Activated CD8-positive, alpha-beta T cell treated with anti-CD3 and anti-CD28 coated beads for 36 hours (primary cell): ENCODE measurements at regions not wholly inside any gene's neighbourhood (a gene's known extent, or its start where the extent isn't known, plus 50 kb on each side); places are given as distances from the start of the nearest gene placed in this dataset.

ENCODE experiments used
- ATAC-seq: fragments of 200-7000 bp; cut with Tn5 transposase; one replicate; pipeline ENCODE4 v1.10.0; 2021; ENCODE audit warnings: mild to moderate bottlenecking, moderate library complexity
- CTCF ChIA-PET: fragments of 350-600 bp; sonication (Branson Sonifier 250); formaldehyde crosslinking; loops from one replicate; lab custom pipeline; 2021; ENCODE audit warnings: antibody characterized with exemption; lab: Charles Lee
- POLR2A ChIA-PET: fragments of 350-600 bp; sonication (Branson Sonifier 250); formaldehyde crosslinking; loops from one replicate; lab custom pipeline; 2021; ENCODE audit warnings: antibody characterized with exemption; lab: Charles Lee
- DNase-seq: peaks from one replicate; pipeline ENCODE4 v3.0.0-alpha.2; 2020
- H3K27ac Mint-ChIP-seq: one replicate; pipeline ENCODE4 v1.8.0; 2021; ENCODE audit warnings: mild to moderate bottlenecking, mixed read lengths
- H3K27me3 Mint-ChIP-seq: one replicate; pipeline ENCODE4 v1.8.0; 2021; ENCODE audit warnings: mixed read lengths
- H3K36me3 Mint-ChIP-seq: one replicate; pipeline ENCODE4 v1.8.0; 2021; ENCODE audit warnings: low read depth, mixed read lengths
- H3K4me1 Mint-ChIP-seq: one replicate; pipeline ENCODE4 v1.8.0; 2021; ENCODE audit warnings: low read depth, mixed read lengths
- H3K4me3 Mint-ChIP-seq: one replicate; pipeline ENCODE4 v1.8.0; 2021; ENCODE audit warnings: mild to moderate bottlenecking, moderate library complexity, mixed read lengths
- H3K9me3 Mint-ChIP-seq: one replicate; pipeline ENCODE4 v1.8.0; 2021; ENCODE audit warnings: mixed read lengths
- CTCF ChIP-seq: fragments of 200-600 bp; IDR thresholded peaks from one replicate; pipeline ENCODE4 v1.8.0; 2022; ENCODE audit warnings: antibody characterized with exemption, mild to moderate bottlenecking
- intact Hi-C: fragments of 100-400 bp; cut with micrococcal nuclease; formaldehyde crosslinking; loops from one replicate; pipeline ENCODE4 v1.10.0; 2022

GRCh38 chr1:29482064-29482463 lies 245.7 kb downstream of the PTPRU start:
- Mint-ChIP-seq H3K4me1 (no peaks in the 10 kb centered on the region), H3K9me3 (no peaks in the 10 kb centered on the region), H3K36me3 (no peaks in the 10 kb centered on the region), H3K4me3 (no peak overlapping the region), H3K27ac (no peak overlapping the region), H3K27me3 (peaks cover 16% of the 10 kb centered on the region)
- CTCF ChIA-PET, result no interaction called here
- no peak for DNase-seq
- POLR2A ChIA-PET, result no interaction called here
- ATAC-seq, result no peak
- intact Hi-C loops, result no loop called here
- no peak for TF ChIP-seq CTCF

GRCh38 chr1:29481031-29481430 lies 244.7 kb downstream of the PTPRU start:
- DNase-seq (no peak), ATAC-seq (no peak)
- intact Hi-C loops, result no loop called here
- Mint-ChIP-seq H3K9me3 (no peaks in the 10 kb centered on the region), H3K36me3 (no peaks in the 10 kb centered on the region), H3K27ac (no peak overlapping the region), H3K4me3 (no peak overlapping the region), H3K4me1 (no peaks in the 10 kb centered on the region), H3K27me3 (peaks cover 23% of the 10 kb centered on the region)
- TF ChIP-seq CTCF, result no peak
- CTCF ChIA-PET, result no interaction called here
- POLR2A ChIA-PET, result no interaction called here

GRCh38 chr1:29478879-29479278 lies 242.6 kb downstream of the PTPRU start:
- ATAC-seq, result no peak
- Mint-ChIP-seq H3K9me3 (no peaks in the 10 kb centered on the region), H3K4me3 (no peak overlapping the region), H3K36me3 (no peaks in the 10 kb centered on the region), H3K4me1 (no peaks in the 10 kb centered on the region), H3K27me3 (peaks cover 36% of the 10 kb centered on the region), H3K27ac (no peak overlapping the region)
- no peak for TF ChIP-seq CTCF
- CTCF ChIA-PET, result no interaction called here
- intact Hi-C loops, result no loop called here
- no peak for DNase-seq
- POLR2A ChIA-PET, result no interaction called here

GRCh38 chr1:29478151-29478791 lies 241.9 kb downstream of the PTPRU start:
- H3K4me3 Mint-ChIP-seq, result no peak overlapping the region
- no peak for TF ChIP-seq CTCF
- H3K27me3 Mint-ChIP-seq, result peaks cover 37% of the 10 kb centered on the region
- H3K36me3 Mint-ChIP-seq, result no peaks in the 10 kb centered on the region
- ChIA-PET CTCF (no interaction called here), POLR2A (no interaction called here)
- DNase-seq, result no peak
- H3K9me3 Mint-ChIP-seq, result no peaks in the 10 kb centered on the region
- intact Hi-C loops, result no loop called here
- H3K4me1 Mint-ChIP-seq, result no peaks in the 10 kb centered on the region
- no peak for ATAC-seq
- no peak overlapping the region for H3K27ac Mint-ChIP-seq

- no peak for ATAC-seq
- Mint-ChIP-seq H3K27me3 (peaks cover 39% of the 10 kb centered on the region), H3K4me3 (no peak overlapping the region), H3K36me3 (no peaks in the 10 kb centered on the region), H3K4me1 (no peaks in the 10 kb centered on the region), H3K27ac (no peak overlapping the region), H3K9me3 (no peaks in the 10 kb centered on the region)
- CTCF ChIA-PET, result no interaction called here
- TF ChIP-seq CTCF, result no peak
- POLR2A ChIA-PET, result no interaction called here
- intact Hi-C loops, result no loop called here
- DNase-seq, result no peak
These were observed 239.0 kb downstream of the PTPRU start for GRCh38 chr1:29475326-29475725.
